DOHH2 (cell line): ENCODE measurements at regions not wholly inside any gene's neighbourhood (a gene's known extent, or its start where the extent isn't known, plus 50 kb on each side); places are given as distances from the start of the nearest gene placed in this dataset.

Source experiments
- CTCF ChIP-seq: fragments of 200-600 bp; sonication (generic); IDR thresholded peaks from one replicate; pipeline ENCODE4 v1.5.1; 2014; ENCODE audit warnings: antibody characterized with exemption, mild to moderate bottlenecking, low read depth, low read length; ENCODE audit not compliant: poor library complexity, severe bottlenecking
- EZH2phosphoT487 ChIP-seq: fragments of 200-600 bp; sonication (generic); IDR thresholded peaks from 2 replicates; pipeline ENCODE4 v1.6.1; 2017; ENCODE audit warnings: borderline replicate concordance, mild to moderate bottlenecking, antibody characterized with exemption, low read length, moderate library complexity, mixed read lengths

DNA sequence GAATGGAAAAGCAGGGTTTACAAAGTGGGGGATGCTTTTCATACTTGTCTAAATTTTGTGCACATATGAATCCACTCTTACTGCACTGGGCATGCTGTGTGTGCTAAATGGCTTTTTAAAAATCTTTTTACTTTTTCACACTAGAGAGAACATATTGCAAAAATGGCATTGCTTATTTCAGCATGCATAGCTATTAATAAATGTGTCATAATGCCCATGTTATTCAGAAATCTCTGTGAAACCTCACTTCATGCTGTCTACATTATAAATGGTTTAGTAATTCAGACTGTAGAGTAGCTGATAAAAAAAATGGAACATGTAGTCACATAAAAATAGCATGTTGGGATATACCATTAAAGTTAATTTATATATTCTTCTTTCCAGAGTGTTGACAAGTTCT, 593.8 kb downstream of the RPL10L start:
- TF ChIP-seq CTCF: no peak
- no peak for TF ChIP-seq EZH2phosphoT487
